ENCODE measurements at regions not wholly inside any gene's neighbourhood (a gene's known extent, or its start where the extent isn't known, plus 50 kb on each side); places are given as distances from the start of the nearest gene placed in this dataset.
"Not testable (repeated sequence)": the region's sequence is repeated elsewhere in the genome, so short reads cannot be mapped to it uniquely, and the experiment has no call there.

DNA sequence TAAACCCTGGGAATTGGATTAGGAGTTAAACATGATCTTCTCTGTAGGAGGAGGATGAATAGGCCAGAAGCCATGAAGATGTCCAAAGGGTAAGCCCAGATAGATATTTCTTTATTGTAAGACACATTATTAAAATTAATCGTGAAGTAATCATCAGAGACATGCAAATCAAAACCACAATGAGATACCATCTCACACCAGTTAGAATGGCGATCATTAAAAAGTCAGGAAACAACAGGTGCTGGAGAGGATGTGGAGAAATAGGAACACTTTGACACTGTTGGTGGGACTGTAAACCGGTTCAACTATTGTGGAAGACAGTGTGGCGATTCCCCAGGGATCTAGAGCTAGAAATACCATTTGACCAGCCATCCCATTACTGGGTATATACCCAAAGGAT lies 741.2 kb upstream of the ZNF608 start:
- not testable (repeated sequence) for DNase-seq

DNA sequence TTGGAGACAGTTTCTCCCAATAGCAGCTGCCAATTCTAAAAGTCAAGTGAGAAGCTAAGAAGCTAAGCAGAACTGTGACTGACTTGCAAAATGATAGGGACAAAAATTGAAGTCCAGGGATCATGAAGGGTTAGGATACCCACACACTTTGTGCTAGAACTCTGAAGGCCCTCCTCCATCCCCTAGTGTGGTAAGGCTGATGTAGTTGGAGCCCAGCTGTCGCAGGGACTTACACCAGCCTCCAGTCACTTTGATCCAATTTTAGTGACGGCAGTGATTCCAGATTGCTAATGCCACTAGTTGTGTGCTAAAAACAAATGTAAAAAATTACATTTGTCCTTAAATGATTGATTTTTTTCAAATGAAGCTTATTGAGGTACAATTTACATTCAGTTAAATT lies 742.7 kb upstream of the ZNF608 start:
- no peak for DNase-seq

DNA sequence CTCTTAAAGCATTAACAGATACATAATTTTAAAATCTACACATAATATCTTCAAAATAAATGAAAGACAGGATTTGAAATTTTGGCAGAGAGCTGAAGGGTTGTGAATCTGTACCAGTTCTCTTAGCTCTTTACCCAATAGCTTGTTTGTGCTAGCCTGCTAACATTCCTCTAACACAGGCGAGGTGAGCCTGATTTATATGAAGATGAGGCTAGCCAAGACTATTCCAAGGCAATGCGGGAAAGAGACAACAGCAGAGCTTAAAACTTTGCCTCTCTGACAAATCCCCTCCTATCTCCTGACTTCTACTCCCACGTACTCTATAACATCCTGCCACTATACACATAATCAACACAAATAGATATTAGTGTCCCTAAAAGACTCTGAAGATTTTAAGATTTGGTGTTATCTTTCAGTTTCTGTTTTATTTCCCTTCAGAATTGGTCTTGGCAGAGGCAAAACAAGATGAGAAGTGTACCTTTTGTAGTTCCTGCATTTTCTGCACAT lies 745.6 kb upstream of the ZNF608 start:
- DNase-seq, result no peak

DNA sequence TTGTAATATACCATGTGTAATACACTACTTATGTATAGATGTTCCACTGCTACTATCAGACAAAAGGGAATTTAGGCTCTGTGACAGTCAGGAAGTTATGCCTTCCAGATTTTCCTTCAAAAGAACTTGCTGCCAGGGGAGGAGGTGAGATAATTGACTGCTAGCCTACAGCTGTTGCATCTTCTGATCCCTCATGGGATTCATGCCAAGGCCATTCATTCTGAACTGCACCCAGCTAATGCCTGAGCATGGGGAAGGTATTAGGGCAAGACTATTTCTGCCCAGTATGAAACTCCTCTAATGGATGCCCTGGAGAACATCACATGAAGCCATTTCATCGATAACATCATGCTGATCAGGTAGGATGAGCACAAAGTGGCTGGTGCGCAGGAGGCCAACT lies 746.5 kb upstream of the ZNF608 start:
- no peak for DNase-seq

DNA sequence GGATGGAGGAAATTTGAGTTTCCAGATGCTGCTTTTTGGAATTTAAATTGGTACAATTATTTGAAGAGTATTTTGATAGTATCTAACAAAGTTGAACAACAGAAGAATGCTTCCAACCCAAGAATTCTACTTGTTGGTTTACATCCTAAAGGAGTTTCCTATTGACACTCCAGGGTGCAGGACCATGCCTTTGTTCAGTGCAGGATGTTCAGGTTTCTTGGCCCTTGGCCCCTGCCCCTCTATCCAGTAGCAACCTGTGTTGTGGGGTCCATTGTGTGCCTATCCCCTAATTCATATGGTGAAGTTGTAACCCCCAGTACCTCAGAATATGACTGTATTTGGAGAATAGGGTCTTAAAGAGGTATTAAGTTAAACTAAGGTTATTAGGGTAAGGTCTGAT lies 750.0 kb upstream of the ZNF608 start:
- no peak for DNase-seq

- no peak for DNase-seq
Observed at GRCh38 chr5:125497651-125498050, 751.2 kb upstream of the ZNF608 start.

DNA sequence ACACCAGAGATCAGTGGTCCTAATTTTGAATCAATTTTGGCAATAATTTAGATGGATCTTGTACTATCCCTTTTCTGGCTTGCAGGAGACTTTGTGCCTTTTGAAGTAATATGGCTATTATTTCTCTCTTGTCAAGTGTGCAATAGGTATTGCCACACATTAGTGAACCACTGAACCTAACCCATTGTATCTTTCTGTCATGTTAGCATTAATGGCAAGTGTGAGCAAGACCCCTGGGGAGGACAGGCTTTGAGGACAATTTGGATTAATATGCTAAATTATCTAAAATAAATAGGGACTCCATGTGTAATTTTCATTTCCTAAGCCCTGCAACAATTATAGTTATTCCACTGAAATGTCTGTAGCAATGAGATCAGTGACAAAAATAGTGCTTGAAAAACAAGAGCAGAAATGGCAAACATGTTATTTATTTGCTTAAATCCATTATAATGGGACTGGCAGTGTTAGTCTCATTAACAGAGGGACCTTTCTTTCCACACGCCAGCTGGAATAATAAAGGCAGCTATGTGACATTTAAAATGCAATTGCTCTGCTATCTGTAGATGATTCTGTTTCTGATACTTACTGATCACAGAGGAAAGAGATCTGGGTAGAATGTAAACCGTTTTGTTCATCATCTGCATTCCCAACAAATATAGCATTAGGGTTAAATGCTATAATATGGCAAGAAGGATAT lies 753.3 kb upstream of the ZNF608 start:
- no peak for DNase-seq

- no peak for DNase-seq
Observed at GRCh38 chr5:125501396-125501795, 755.0 kb upstream of the ZNF608 start.

DNA sequence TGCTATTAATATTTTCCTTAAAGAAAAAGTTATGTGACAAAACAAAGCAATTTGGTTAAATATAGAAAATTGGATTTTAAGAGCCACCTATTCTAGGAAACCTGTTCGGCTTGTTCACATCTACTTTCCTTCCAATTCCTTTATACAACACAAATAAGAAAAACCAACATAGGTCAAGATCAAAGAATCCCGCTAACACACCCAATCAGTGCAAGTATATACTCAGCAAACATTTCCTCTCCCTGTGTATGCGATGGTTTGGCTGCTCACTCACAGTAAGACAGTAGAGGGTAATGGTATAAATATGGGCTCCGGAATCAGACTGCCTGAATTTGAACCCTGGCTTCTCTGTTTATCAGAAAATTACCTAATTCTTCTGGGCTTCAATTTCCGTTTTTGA lies 757.5 kb upstream of the ZNF608 start:
- DNase-seq, result no peak

- DNase-seq, result no peak
Observed at GRCh38 chr5:125505115-125505514, 758.7 kb upstream of the ZNF608 start.

GRCh38 chr5:125506124-125506523 lies 759.7 kb upstream of the ZNF608 start:
- DNase-seq, result no peak

DNA sequence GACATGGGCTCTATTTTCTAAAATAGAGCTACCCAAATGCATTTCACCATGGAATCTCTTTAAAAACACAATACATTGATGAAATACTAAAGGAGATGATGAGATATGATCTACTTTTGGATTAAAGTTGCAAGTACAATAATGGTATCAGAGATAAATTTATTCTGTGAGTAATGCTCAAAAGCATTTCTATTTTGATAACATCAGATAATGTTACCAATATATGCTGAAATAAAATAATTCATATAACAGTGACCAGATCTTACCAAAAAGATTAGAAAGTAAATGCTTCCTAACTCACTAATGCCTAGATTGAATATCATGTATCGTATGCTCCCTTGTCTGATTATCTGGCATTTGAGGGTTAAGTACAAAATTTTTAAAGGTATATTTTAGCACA lies 761.8 kb upstream of the ZNF608 start:
- DNase-seq, result no peak

GRCh38 chr5:125510651-125511050 lies 764.2 kb upstream of the ZNF608 start:
- DNase-seq, result no peak

DNA sequence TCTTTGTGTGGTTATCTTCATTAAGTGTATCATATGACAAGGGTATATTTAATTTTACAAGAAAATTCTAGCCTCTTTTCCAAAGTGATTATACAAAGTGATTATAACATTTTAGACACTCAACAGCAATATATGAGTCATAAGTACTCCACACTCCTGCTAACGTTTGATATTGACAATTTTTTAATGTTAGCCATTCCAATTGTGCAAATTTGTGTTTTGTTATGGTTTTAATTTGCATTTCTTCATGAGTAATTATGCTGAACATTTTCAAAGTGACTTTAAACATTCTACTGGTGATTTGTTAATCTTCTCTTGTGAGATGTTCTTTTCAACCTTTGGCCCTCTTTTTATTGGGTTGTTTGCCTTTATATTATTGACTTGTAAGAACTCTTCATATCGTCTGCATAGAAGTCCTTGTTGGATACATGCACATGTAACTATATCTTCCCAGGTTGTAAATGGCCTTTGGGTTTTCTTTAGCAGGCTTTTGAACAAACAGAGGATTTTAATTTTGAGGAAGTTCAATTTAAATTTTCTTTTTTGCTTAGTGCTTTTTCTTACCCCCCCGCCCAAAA lies 771.6 kb upstream of the ZNF608 start:
- no peak for DNase-seq

- no peak for DNase-seq
Observed at GRCh38 chr5:125521289-125521688, 774.9 kb upstream of the ZNF608 start.

DNA sequence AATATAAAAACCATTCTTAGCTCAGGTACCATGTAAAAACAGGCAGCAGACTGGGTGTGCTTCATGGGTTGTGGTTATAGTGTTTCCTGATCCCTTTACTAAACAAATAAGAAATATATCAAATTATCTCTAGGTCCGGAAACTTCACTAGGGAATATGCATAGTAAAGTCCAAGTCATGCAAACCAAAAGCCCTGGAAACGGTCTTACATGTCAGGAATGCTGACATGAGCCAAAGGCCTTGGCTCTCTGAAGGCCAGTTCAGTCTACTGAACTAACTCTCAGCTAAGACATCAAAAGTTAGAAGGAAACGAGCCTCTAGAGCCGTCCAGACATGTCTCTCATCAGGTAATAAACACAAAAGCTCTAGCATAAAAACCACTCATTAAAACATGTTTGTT lies 778.9 kb upstream of the ZNF608 start:
- no peak for DNase-seq

- DNase-seq, result no peak
Observed at GRCh38 chr5:125526966-125527365, 780.5 kb upstream of the ZNF608 start.

- no peak for DNase-seq
Observed at GRCh38 chr5:125528881-125529280, 782.4 kb upstream of the ZNF608 start.

- DNase-seq, result no peak
Observed at GRCh38 chr5:125530833-125531615, 784.6 kb upstream of the ZNF608 start.

DNA sequence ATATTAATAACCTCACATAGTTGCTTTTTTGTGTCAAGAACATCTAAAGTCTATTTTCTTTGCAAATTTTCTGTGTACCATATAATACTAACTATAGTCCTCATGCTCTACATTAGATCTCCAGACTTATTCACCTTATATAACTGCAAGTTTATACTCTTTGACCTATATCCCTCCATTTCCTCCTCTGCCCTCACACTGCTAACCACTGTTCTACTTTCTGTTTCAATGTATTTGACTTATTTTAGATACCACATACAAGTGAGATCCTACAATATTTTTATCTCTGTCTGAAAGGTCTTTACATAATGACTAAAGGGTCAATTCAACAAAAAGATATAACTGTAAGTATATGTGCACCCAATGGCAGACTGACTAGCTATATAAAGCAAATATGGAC lies 789.7 kb upstream of the ZNF608 start:
- DNase-seq, result no peak

- DNase-seq, result no peak
Observed at GRCh38 chr5:125536582-125536981, 790.1 kb upstream of the ZNF608 start.

DNA sequence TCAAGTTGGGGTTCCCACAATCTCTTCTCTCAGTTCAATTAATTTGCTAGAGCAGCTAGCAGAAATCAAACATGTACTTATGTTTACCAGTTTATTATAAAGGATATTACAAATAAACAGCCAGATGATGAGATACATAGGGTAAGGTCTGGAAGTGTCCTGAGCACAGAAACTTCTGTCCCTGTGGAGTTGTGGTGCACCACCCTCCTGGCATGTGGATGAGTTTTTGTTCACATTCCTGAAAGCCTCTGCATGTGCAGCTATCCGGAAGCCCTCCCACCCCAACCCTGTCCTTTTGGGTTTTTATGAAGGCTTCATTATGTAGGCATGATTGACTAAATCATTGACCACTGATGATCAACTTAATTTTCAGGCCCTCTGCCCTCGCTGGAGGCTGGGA lies 791.2 kb upstream of the ZNF608 start:
- DNase-seq, result no peak

GRCh38 chr5:125538469-125538868 lies 792.0 kb upstream of the ZNF608 start:
- DNase-seq, result no peak

DNA sequence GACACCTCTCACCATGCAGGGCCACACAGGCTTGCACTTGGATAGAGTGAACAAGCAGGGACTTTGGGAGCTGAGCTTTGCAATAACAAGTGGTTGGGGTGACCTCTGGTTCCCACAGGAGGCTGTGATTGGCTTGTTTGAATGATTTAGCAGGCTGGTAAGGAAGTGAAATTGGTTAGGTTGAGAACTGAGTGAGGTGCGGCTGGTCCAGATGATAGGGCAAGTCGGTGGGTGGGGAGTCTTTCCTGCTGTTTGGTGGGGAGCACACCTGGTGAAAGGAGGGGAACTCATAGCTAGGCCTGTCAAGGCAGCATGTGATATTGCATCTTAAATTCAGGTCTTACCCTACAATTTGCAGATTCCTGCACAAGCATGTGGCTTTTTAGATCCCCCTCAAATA lies 794.6 kb upstream of the ZNF608 start:
- no peak for DNase-seq

Measured in SIG-M5 (cell line).